HG03097 (cell line): ENCODE measurements at regions not wholly inside any gene's neighbourhood (a gene's known extent, or its start where the extent isn't known, plus 50 kb on each side); places are given as distances from the start of the nearest gene placed in this dataset.

ENCODE experiments used
- ATAC-seq: cut with Tn5 transposase; IDR thresholded peaks from one replicate; pipeline ENCODE4 v1.9.1; 2021; ENCODE audit not compliant: unreplicated experiment, low FRiP score

- no peak for ATAC-seq
Observed at GRCh38 chr5:62741761-62742160, 163.1 kb downstream of the LRRC70 start.

- ATAC-seq = no peak
Observed at GRCh38 chr5:62737766-62738165, 159.1 kb downstream of the LRRC70 start.

GRCh38 chr5:62732677-62733121, 154.1 kb downstream of the LRRC70 start:
- no peak for ATAC-seq

GRCh38 chr5:62731022-62731421, 152.4 kb downstream of the LRRC70 start:
- ATAC-seq = no peak

- ATAC-seq = no peak
Observed at GRCh38 chr5:62729675-62730074, 151.1 kb downstream of the LRRC70 start.

GRCh38 chr5:62727861-62728260, 149.2 kb downstream of the LRRC70 start:
- no peak for ATAC-seq

- ATAC-seq = no peak
Observed at GRCh38 chr5:62727184-62727583, 148.6 kb downstream of the LRRC70 start.

- ATAC-seq = no peak
Observed at GRCh38 chr5:62722360-62722759, 143.7 kb downstream of the LRRC70 start.

- peak; percentile 93 for ATAC-seq
Observed at GRCh38 chr5:62720031-62720441, 141.4 kb downstream of the LRRC70 start.

- no peak for ATAC-seq
Observed at GRCh38 chr5:62719061-62719720, 140.6 kb downstream of the LRRC70 start.

GRCh38 chr5:62718324-62718723, 139.7 kb downstream of the LRRC70 start:
- no peak for ATAC-seq

GRCh38 chr5:62717301-62717933, 138.8 kb downstream of the LRRC70 start:
- no peak for ATAC-seq

- ATAC-seq = no peak
Observed at GRCh38 chr5:62714296-62714695, 135.7 kb downstream of the LRRC70 start.

GRCh38 chr5:62708481-62709325, 130.1 kb downstream of the LRRC70 start:
- ATAC-seq = no peak

- no peak for ATAC-seq
Observed at GRCh38 chr5:62707563-62707962, 128.9 kb downstream of the LRRC70 start.

GRCh38 chr5:62707131-62707530, 128.5 kb downstream of the LRRC70 start:
- no peak for ATAC-seq

GRCh38 chr5:62705022-62705421, 126.4 kb downstream of the LRRC70 start:
- ATAC-seq = no peak

- ATAC-seq = no peak
Observed at GRCh38 chr5:62702126-62702525, 123.5 kb downstream of the LRRC70 start.

GRCh38 chr5:62701036-62701435, 122.4 kb downstream of the LRRC70 start:
- ATAC-seq = no peak

- ATAC-seq = no peak
Observed at GRCh38 chr5:62698756-62699155, 120.1 kb downstream of the LRRC70 start.

- no peak for ATAC-seq
Observed at GRCh38 chr5:62695274-62695673, 116.7 kb downstream of the LRRC70 start.
